ENCODE measurements at regions not wholly inside any gene's neighbourhood (a gene's known extent, or its start where the extent isn't known, plus 50 kb on each side); places are given as distances from the start of the nearest gene placed in this dataset.

DNA sequence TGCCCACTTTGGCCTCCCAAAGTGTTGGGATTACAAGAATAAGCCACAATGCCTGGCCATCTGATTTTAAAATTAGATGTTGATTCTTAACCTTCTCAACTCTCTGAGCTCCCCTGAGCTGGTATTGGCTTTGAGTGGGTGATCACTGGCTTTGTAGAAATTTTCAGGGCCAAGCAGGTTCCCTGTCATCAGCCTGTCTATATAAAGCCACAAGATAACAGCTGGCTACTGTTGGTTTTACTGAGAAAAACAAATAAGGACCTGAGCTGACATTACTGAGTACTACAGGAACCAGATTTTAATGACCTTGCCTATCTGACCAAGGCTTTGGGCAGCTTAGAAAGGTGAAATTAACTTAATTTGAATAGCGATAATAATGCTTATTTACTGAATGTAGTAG, 153.6 kb downstream of the MSX2 start:
- H3K9me3 ChIP-seq = no peaks in the 10 kb centered on the region
- H3K4me3 ChIP-seq = no peak overlapping the region
- ATAC-seq (no peak), DNase-seq (no peak)
- WGBS (ENCODE audit: insufficient coverage, low coverage, low lambda C conversion rate, missing lambda C conversion rate) = 58% methylated on average over 1 of the region's 1 CpG
- TF ChIP-seq, protein P1, sequence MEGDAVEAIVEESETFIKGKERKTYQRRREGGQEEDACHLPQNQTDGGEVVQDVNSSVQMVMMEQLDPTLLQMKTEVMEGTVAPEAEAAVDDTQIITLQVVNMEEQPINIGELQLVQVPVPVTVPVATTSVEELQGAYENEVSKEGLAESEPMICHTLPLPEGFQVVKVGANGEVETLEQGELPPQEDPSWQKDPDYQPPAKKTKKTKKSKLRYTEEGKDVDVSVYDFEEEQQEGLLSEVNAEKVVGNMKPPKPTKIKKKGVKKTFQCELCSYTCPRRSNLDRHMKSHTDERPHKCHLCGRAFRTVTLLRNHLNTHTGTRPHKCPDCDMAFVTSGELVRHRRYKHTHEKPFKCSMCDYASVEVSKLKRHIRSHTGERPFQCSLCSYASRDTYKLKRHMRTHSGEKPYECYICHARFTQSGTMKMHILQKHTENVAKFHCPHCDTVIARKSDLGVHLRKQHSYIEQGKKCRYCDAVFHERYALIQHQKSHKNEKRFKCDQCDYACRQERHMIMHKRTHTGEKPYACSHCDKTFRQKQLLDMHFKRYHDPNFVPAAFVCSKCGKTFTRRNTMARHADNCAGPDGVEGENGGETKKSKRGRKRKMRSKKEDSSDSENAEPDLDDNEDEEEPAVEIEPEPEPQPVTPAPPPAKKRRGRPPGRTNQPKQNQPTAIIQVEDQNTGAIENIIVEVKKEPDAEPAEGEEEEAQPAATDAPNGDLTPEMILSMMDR (IDR thresholded peaks at IDR 0.05) = no peak
- TF ChIP-seq POLR2A (IDR thresholded peaks at IDR 0.05) = no peak
- H3K36me3 ChIP-seq = no peaks in the 10 kb centered on the region
- no peak overlapping the region for H3K27ac ChIP-seq
- no peaks in the 10 kb centered on the region for H3K27me3 ChIP-seq
- no peaks in the 10 kb centered on the region for H3K4me1 ChIP-seq
- intact Hi-C loops (cut with DNase I) = no loop called here

DNA sequence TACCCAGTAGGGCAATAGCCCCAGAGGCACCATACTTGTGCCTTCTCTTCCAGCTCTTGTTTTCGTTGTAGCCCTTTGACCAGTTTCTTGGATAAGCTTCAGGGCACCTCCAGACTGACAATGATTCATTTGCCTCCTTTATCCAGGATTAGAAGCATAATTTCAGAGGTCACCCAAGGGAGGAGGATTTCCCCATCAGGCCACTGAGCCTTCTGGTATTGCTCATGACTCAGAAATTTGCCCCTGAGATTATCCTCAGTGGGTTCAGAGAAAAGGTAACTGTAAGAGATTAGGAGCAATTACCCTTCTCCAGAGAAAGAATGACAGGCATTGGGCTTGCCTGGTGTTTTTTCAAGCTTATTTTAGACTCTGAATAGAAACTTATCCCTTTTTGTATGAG, 147.9 kb downstream of the MSX2 start:
- 25% methylated on average over 1 of the region's 1 CpG for WGBS (ENCODE audit: insufficient coverage, low coverage, low lambda C conversion rate, missing lambda C conversion rate)
- DNase-seq (no peak), ATAC-seq (no peak)

DNA sequence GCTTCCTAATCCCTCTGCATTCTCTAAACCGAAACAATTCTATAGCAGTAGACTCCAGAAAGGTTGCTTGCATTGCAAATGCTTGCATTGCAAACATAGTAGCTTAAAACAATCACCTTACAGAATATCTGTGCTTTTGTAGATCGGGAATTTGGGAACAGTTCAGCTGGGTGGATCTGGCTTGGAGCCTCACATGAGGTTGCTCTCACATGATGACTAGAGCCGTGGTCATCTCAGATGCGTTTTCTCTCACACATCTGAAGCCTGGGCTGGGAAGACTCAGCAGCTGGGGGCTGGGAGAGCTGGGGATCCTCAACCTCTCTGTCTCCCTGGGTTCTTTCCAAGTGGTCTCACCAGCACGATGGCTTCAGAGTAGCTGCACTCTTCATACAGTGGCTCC, 127.8 kb downstream of the MSX2 start:
- intact Hi-C loops (cut with DNase I) = no loop called here
- ATAC-seq (no peak), DNase-seq (no peak)
- no peaks in the 10 kb centered on the region for H3K36me3 ChIP-seq
- no peaks in the 10 kb centered on the region for H3K9me3 ChIP-seq
- H3K4me1 ChIP-seq = no peaks in the 10 kb centered on the region
- TF ChIP-seq, protein P1 (IDR thresholded peaks at IDR 0.05) = no peak
- TF ChIP-seq POLR2A (IDR thresholded peaks at IDR 0.05) = no peak
- H3K27me3 ChIP-seq = no peaks in the 10 kb centered on the region
- H3K27ac ChIP-seq = no peak overlapping the region
- H3K4me3 ChIP-seq = no peak overlapping the region
- 48% methylated on average over 4 of the region's 5 CpGs for WGBS (ENCODE audit: insufficient coverage, low coverage, low lambda C conversion rate, missing lambda C conversion rate)

More for the DNA sequence above, 147.9 kb downstream of the MSX2 start:
- intact Hi-C loops (cut with DNase I) = no loop called here
- no peak overlapping the region for H3K27ac ChIP-seq
- H3K4me1 ChIP-seq = no peaks in the 10 kb centered on the region
- no peaks in the 10 kb centered on the region for H3K36me3 ChIP-seq
- H3K9me3 ChIP-seq = no peaks in the 10 kb centered on the region
- no peak for TF ChIP-seq POLR2A (IDR thresholded peaks at IDR 0.05)
- TF ChIP-seq, protein P1 (IDR thresholded peaks at IDR 0.05) = no peak
- peaks cover 0 to under 1% of the 10 kb centered on the region in 2 donors for H3K27me3 ChIP-seq
- H3K4me3 ChIP-seq = no peak overlapping the region

DNA sequence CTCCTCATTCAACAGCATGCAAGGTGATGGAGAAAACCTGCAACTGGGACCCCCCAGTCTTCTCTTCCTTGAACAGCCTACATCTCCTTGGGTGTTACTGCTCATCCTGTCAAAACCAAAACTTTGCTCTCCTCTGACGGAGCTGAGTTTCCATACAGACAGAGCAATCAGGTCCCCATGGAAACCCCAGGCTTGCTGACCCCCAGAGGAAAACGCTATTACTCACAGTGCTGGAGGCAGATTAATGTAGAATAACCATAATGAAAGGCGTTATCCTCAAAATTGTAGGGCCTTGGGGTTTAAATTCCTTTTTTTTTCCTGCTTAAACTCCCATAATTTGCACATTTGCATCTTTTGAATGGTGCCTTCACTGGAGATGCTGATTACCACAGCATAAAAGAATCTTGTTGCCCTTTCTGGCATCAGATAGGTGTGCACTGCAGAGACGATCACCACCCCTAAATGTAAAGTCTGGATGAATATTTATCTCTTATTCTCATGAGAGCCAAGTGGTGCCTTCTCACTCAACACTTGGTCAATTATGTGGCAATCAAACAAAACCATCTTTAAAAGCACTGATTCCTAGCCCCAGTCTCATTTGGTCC, 126.3 kb downstream of the MSX2 start:
- no peak for ATAC-seq
- H3K27ac ChIP-seq = no peak overlapping the region
- intact Hi-C loops (cut with DNase I) = no loop called here
- no peak overlapping the region for H3K4me3 ChIP-seq
- H3K27me3 ChIP-seq = no peaks in the 10 kb centered on the region
- TF ChIP-seq, protein P1 (IDR thresholded peaks at IDR 0.05) = no peak
- no peak for TF ChIP-seq POLR2A (IDR thresholded peaks at IDR 0.05)
- no peaks in the 10 kb centered on the region for H3K36me3 ChIP-seq
- 38% methylated on average over 4 of the region's 4 CpGs for WGBS (ENCODE audit: insufficient coverage, low coverage, low lambda C conversion rate, missing lambda C conversion rate)
- no peaks in the 10 kb centered on the region for H3K9me3 ChIP-seq
- DNase-seq = no peak
- H3K4me1 ChIP-seq = no peaks in the 10 kb centered on the region

DNA sequence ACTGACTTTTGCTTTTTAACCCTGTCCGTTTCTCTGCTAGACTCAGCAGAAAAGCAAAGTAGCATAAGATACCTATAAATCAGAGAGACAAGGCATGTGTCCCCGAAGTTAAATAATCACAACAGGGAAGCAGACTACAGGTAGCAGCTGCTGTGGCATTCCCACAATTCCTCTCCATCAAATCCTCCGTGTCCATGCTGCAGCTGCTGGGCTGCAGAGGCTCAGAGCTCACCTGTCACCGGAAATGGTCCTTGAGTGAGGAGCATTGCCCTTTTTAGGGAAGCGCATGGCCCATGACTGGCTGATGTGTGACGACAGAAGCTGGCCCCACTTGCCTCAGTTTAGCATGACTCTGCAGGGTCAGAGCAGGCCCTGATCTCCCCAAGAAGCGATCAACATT, 125.0 kb downstream of the MSX2 start:
- 49% methylated on average over 6 of the region's 7 CpGs for WGBS (ENCODE audit: insufficient coverage, low coverage, low lambda C conversion rate, missing lambda C conversion rate)
- ATAC-seq (no peak), DNase-seq (no peak)
- no peaks in the 10 kb centered on the region for H3K36me3 ChIP-seq
- intact Hi-C loops (cut with DNase I) = no loop called here
- TF ChIP-seq POLR2A (IDR thresholded peaks at IDR 0.05) = no peak
- TF ChIP-seq, protein P1 (IDR thresholded peaks at IDR 0.05) = no peak
- H3K27me3 ChIP-seq = no peaks in the 10 kb centered on the region
- no peak overlapping the region for H3K4me3 ChIP-seq
- H3K27ac ChIP-seq = no peak overlapping the region
- no peaks in the 10 kb centered on the region for H3K9me3 ChIP-seq
- no peaks in the 10 kb centered on the region for H3K4me1 ChIP-seq

Measured in right lobe of liver (tissue), 6 donors.